Keratinocyte (primary cell): ENCODE measurements at regions not wholly inside any gene's neighbourhood (a gene's known extent, or its start where the extent isn't known, plus 50 kb on each side); places are given as distances from the start of the nearest gene placed in this dataset.

Source experiments
- DNase-seq: peaks from one replicate; pipeline ENCODE4 v3.0.0-alpha.2; 2011; ENCODE audit warnings: low read depth, missing footprints, low spot score
- FAIRE-seq: peaks from 2 replicates; lab custom pipeline; 2011; peaks lifted over from hg19 to GRCh38; lab: Jason Lieb, UNC
- H2AFZ ChIP-seq: 2 replicates; pipeline ENCODE4 v1.6.0; 2012; ENCODE audit warnings: low read length, control low read depth, inconsistent platforms; ENCODE audit not compliant: control insufficient read depth
- H3K27ac ChIP-seq: 2 replicates; pipeline ENCODE4 v1.5.1; 2011; ENCODE audit warnings: low read length; ENCODE audit not compliant: control insufficient read depth, insufficient read depth
- H3K27me3 ChIP-seq: 3 replicates; pipeline ENCODE4 v1.6.0; 2011; ENCODE audit warnings: low read length; ENCODE audit not compliant: control insufficient read depth, insufficient read depth; ENCODE audit errors: extremely low read depth
- H3K36me3 ChIP-seq, 2 experiments: 2 replicates in 1 of 2; 3 replicates in 1 of 2; pipeline ENCODE4 v1.5.1; 2011; ENCODE audit warnings: low read length in 2 of 2, mild to moderate bottlenecking in 1 of 2; ENCODE audit not compliant: control insufficient read depth in 2 of 2, insufficient read depth in 2 of 2; ENCODE audit errors: extremely low read depth in 1 of 2
- H3K4me1 ChIP-seq: 3 replicates; pipeline ENCODE4 v1.5.1; 2011; ENCODE audit warnings: low read length; ENCODE audit not compliant: control insufficient read depth, insufficient read depth; ENCODE audit errors: extremely low read depth
- H3K4me2 ChIP-seq: 3 replicates; pipeline ENCODE4 v1.6.0; 2011; ENCODE audit warnings: low read depth, low read length; ENCODE audit not compliant: control insufficient read depth, insufficient read depth; ENCODE audit errors: extremely low read depth
- H3K4me3 ChIP-seq, 3 experiments: fragments of 200-600 bp in 1 of 3; sonication (generic) in 1 of 3; 2 replicates in 2 of 3; 3 replicates in 1 of 3; pipeline ENCODE4 v1.5.1; 2011 to 2016; ENCODE audit warnings: low read length in 3 of 3, mild to moderate bottlenecking in 3 of 3, control low read depth in 2 of 3, inconsistent platforms in 1 of 3, low read depth in 1 of 3, mixed read lengths in 1 of 3, mixed run types in 1 of 3, moderate library complexity in 1 of 3; ENCODE audit not compliant: control insufficient read depth in 2 of 3, insufficient read depth in 2 of 3; ENCODE audit errors: extremely low read depth in 1 of 3
- H3K79me2 ChIP-seq: 2 replicates; pipeline ENCODE4 v1.6.0; 2012; ENCODE audit warnings: low read length; ENCODE audit not compliant: control insufficient read depth, insufficient read depth
- H3K9ac ChIP-seq: 3 replicates; pipeline ENCODE4 v1.6.0; 2011; ENCODE audit warnings: low read length; ENCODE audit not compliant: control insufficient read depth, insufficient read depth; ENCODE audit errors: extremely low read depth
- H3K9me1 ChIP-seq: 3 replicates; pipeline ENCODE4 v1.6.0; 2011; ENCODE audit warnings: low read length; ENCODE audit not compliant: control insufficient read depth, insufficient read depth; ENCODE audit errors: extremely low read depth
- H3K9me3 ChIP-seq: 2 replicates; pipeline ENCODE4 v1.5.1; 2012; ENCODE audit warnings: low read depth, low read length; ENCODE audit not compliant: control insufficient read depth
- H4K20me1 ChIP-seq: 3 replicates; pipeline ENCODE4 v1.6.0; 2011; ENCODE audit warnings: low read length; ENCODE audit not compliant: control insufficient read depth, insufficient read depth; ENCODE audit errors: extremely low read depth
- CTCF ChIP-seq, 3 experiments: IDR thresholded peaks in 1 of 3; conservative IDR thresholded peaks in 1 of 3; optimal IDR thresholded peaks in 1 of 3; 2 replicates in 2 of 3; 3 replicates in 1 of 3; pipeline versions ENCODE3 to v1.5.1; 2011; ENCODE audit warnings: low read length in 3 of 3, mild to moderate bottlenecking in 3 of 3, moderate library complexity in 2 of 3, control low read depth in 1 of 3, inconsistent platforms in 1 of 3; ENCODE audit not compliant: insufficient read depth in 2 of 3; ENCODE audit errors: extremely low read depth in 1 of 3
- EZH2 ChIP-seq: IDR thresholded peaks from one replicate; pipeline ENCODE4 v1.6.1; 2012; ENCODE audit warnings: inconsistent platforms, mild to moderate bottlenecking, low read length, moderate library complexity
- dilution Hi-C: fragments of 300-500 bp; cut with MboI; formaldehyde crosslinking; loops from one replicate; pipeline ENCODE4 v1.7.0; 2020; ENCODE audit warnings: low sequenced_read_pairs; ENCODE audit not compliant: extremely low pct_ligation_motif_present

GRCh38 chr17:73968680-73969079 lies 234.8 kb upstream of the RPL38 start:
- dilution Hi-C loops = no loop called here
- no peaks in the 10 kb centered on the region for H3K79me2 ChIP-seq
- no peak overlapping the region for H3K4me2 ChIP-seq
- H3K4me1 ChIP-seq = no peaks in the 10 kb centered on the region
- no peaks in the 10 kb centered on the region for H3K36me3 ChIP-seq
- FAIRE-seq (no peak), DNase-seq (no peak)
- H3K9me1 ChIP-seq = no peaks in the 10 kb centered on the region
- TF ChIP-seq CTCF (optimal IDR thresholded peaks at IDR 0.05 in 1 of 3, IDR thresholded peaks at IDR 0.05 in 1 of 3, conservative IDR thresholded peaks at IDR 0.05 in 1 of 3; ENCODE audit: extremely low read depth in 1 of 3, insufficient read depth in 2 of 3, low read length in 3 of 3) (no peak), EZH2 (no peak)
- no peak overlapping the region for H3K9ac ChIP-seq
- H3K4me3 ChIP-seq = no peak overlapping the region
- H3K9me3 ChIP-seq = no peaks in the 10 kb centered on the region
- no peak overlapping the region for H3K27ac ChIP-seq
- H4K20me1 ChIP-seq = no peaks in the 10 kb centered on the region
- peaks cover 2% of the 10 kb centered on the region for H3K27me3 ChIP-seq
- H2AFZ ChIP-seq = no peak overlapping the region

GRCh38 chr17:73969956-73970355 lies 233.5 kb upstream of the RPL38 start:
- no peak for TF ChIP-seq EZH2
- no peak for TF ChIP-seq CTCF (optimal IDR thresholded peaks at IDR 0.05 in 1 of 3, IDR thresholded peaks at IDR 0.05 in 1 of 3, conservative IDR thresholded peaks at IDR 0.05 in 1 of 3; ENCODE audit: extremely low read depth in 1 of 3, insufficient read depth in 2 of 3, low read length in 3 of 3)
- Histone ChIP-seq H3K79me2 (no peaks in the 10 kb centered on the region), H3K27me3 (peaks cover 2% of the 10 kb centered on the region), H3K4me2 (no peak overlapping the region), H3K4me3 (no peak overlapping the region), H3K36me3 (no peaks in the 10 kb centered on the region), H3K27ac (no peak overlapping the region), H4K20me1 (no peaks in the 10 kb centered on the region), H2AFZ (no peak overlapping the region), H3K9me1 (no peaks in the 10 kb centered on the region), H3K9ac (no peak overlapping the region), H3K9me3 (no peaks in the 10 kb centered on the region), H3K4me1 (no peaks in the 10 kb centered on the region)
- dilution Hi-C loops = no loop called here
- DNase-seq (no peak), FAIRE-seq (no peak)
